ENCODE measurements at regions not wholly inside any gene's neighbourhood (a gene's known extent, or its start where the extent isn't known, plus 50 kb on each side); places are given as distances from the start of the nearest gene placed in this dataset.

DNA sequence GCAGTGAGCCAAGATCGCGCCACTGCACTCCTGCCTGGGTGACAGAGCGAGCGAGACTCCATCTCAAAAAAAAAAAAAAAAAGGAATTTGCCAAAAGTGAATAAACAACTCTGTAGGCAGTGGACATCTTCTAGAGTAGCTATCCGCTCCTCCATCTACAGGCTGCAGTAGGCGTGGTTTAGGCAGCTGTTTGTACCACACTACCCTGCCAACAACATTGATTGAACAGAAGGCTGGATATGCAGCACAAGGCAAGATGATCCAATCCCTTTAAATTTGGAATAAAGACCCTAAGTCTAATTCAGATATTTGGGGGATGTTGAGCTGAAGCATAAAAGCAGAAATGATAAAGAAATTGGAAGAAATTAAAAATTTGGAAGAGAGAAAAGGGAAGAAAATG lies 141.6 kb downstream of the TES start:
- DNase-seq (ENCODE audit: low spot score) = no peak
- in situ Hi-C loops (cut with MboI; ENCODE audit: low pct_unique_long_range_greater_than_20kb, low sequenced_read_pairs, unreplicated experiment) = no loop called here
- TF ChIP-seq CTCF (IDR thresholded peaks at IDR 0.05; ENCODE audit: extremely low read depth, insufficient read depth, missing control alignments) = no peak

- TF ChIP-seq CTCF (IDR thresholded peaks at IDR 0.05; ENCODE audit: extremely low read depth, insufficient read depth, missing control alignments) = no peak
- in situ Hi-C loops (cut with MboI; ENCODE audit: low pct_unique_long_range_greater_than_20kb, low sequenced_read_pairs, unreplicated experiment) = no loop called here
- no peak for DNase-seq (ENCODE audit: low spot score)
Observed at GRCh38 chr7:116353647-116354046, 143.3 kb downstream of the TES start.

- no peak for DNase-seq (ENCODE audit: low spot score)
- in situ Hi-C loops (cut with MboI; ENCODE audit: low pct_unique_long_range_greater_than_20kb, low sequenced_read_pairs, unreplicated experiment) = no loop called here
- no peak for TF ChIP-seq CTCF (IDR thresholded peaks at IDR 0.05; ENCODE audit: extremely low read depth, insufficient read depth, missing control alignments)
Observed at GRCh38 chr7:116354171-116354545, 143.8 kb downstream of the TES start.

DNA sequence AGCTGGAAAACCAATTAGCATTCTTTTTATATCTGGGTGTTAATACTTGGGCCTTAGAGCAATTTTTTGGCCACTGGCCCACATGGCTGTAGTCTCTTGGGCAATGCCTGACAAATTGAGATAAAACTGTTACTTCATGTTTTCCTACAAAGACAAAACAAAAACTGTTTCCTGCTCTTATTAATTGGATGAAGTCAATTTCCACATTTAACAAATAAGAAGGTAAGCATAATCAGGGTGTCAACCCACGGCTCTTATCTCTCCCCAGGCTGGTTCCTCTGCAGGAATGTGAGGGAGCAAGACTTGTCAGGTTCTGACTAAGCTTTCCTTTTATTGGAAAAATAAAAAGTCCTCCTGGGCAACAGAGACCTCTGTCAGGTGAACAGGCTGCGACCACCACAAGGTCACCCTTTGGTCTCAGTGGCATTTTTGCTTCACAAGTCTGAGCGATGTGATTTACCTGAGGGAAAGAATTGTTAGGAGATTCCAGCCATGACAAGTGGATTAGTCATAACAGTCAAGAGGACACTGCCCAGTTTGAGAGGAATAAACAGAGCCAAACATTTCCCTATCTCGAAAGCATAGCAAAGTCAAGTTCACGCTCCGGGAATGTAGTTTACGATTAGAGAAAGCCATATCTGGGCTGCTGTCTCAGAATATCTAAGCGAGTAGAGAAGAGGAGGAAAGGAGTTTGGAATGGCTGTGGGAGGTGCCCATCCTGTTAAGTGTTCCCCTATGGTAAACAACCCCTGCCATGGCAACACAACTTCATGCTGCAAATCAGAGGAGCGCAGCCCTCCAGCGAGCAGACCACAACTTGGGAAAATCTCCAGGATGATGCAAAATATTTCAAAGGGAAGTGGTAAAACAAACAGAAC lies 144.4 kb downstream of the TES start:
- TF ChIP-seq CTCF (IDR thresholded peaks at IDR 0.05; ENCODE audit: extremely low read depth, insufficient read depth, missing control alignments) = no peak
- in situ Hi-C loops (cut with MboI; ENCODE audit: low pct_unique_long_range_greater_than_20kb, low sequenced_read_pairs, unreplicated experiment) = no loop called here
- no peak for DNase-seq (ENCODE audit: low spot score)

DNA sequence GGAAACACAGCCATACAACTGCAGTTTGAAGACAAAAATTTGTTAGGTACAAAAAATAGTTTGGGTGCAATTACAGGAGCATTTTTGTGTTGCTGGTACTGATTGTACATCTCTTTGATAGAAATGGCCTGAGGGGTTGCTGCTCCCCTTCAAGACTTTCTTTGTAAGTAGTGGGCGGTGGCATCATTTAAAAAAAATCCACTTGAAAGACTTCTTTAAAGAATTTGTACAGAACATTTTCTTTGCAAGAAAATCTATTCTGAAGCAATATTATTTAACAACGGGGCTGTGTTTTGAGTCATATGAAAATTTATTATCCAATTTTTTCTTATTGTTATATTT lies 144.1 kb upstream of the CAV2 start:
- in situ Hi-C loops (cut with MboI; ENCODE audit: low pct_unique_long_range_greater_than_20kb, low sequenced_read_pairs, unreplicated experiment) = no loop called here
- DNase-seq (ENCODE audit: low spot score) = no peak
- TF ChIP-seq CTCF (IDR thresholded peaks at IDR 0.05; ENCODE audit: extremely low read depth, insufficient read depth, missing control alignments) = no peak

DNA sequence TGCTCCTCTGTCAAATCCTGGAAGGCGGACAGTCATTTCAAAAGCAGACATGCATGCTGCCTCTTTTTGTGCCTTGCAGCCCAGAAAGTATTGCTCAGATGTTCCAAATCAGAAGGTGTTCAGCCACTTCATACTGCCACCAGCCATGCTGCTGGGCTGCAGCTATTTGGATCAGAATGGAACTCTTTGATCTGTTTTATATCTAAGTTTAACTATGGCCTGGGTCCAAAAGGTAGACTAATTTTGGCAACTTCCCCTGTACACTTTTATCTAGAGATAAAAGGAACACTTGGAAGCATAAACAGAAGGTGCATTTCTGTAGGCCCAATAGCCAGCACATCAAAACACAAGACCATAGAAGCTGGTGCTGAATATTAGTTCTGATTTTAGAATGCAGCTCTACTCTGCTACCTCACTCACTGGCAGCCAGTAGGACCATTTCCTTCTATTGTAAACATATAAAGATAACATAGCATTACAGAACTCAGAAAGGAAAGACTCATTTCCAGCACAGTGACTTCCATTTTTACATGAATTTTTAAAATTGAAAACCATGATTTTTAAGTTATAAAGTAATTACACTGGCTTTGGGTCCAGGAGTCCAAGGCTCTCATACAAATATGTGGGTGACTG lies 143.1 kb upstream of the CAV2 start:
- no peak for TF ChIP-seq CTCF (IDR thresholded peaks at IDR 0.05; ENCODE audit: extremely low read depth, insufficient read depth, missing control alignments)
- in situ Hi-C loops (cut with MboI; ENCODE audit: low pct_unique_long_range_greater_than_20kb, low sequenced_read_pairs, unreplicated experiment) = no loop called here
- DNase-seq (ENCODE audit: low spot score) = no peak

All from GM13977 (cell line).